Hepatocyte (in vitro differentiated cells): ENCODE measurements at regions not wholly inside any gene's neighbourhood (a gene's known extent, or its start where the extent isn't known, plus 50 kb on each side); places are given as distances from the start of the nearest gene placed in this dataset.

Source experiments
- EZH2 ChIP-seq: fragments of 200-600 bp; sonication (generic); IDR thresholded peaks from 2 replicates; pipeline ENCODE4 v1.6.1; 2016; ENCODE audit warnings: antibody characterized with exemption, mild to moderate bottlenecking, borderline replicate concordance
- EZH2phosphoT487 ChIP-seq: fragments of 200-600 bp; sonication (generic); IDR thresholded peaks from one replicate; pipeline ENCODE4 v1.6.1; 2018; ENCODE audit warnings: antibody characterized with exemption, mild to moderate bottlenecking, low read depth, moderate library complexity; ENCODE audit not compliant: unreplicated experiment, severe bottlenecking
- TF ChIP-seq, protein P1 (sequence below): fragments of 200-600 bp; sonication (generic); IDR thresholded peaks from 2 replicates; pipeline ENCODE4 v1.5.1; 2016; ENCODE audit warnings: antibody characterized with exemption, mild to moderate bottlenecking; ENCODE audit not compliant: poor library complexity

GRCh38 chr1:238451781-238452310 lies 561.1 kb upstream of the ZP4 start:
- TF ChIP-seq, protein P1, sequence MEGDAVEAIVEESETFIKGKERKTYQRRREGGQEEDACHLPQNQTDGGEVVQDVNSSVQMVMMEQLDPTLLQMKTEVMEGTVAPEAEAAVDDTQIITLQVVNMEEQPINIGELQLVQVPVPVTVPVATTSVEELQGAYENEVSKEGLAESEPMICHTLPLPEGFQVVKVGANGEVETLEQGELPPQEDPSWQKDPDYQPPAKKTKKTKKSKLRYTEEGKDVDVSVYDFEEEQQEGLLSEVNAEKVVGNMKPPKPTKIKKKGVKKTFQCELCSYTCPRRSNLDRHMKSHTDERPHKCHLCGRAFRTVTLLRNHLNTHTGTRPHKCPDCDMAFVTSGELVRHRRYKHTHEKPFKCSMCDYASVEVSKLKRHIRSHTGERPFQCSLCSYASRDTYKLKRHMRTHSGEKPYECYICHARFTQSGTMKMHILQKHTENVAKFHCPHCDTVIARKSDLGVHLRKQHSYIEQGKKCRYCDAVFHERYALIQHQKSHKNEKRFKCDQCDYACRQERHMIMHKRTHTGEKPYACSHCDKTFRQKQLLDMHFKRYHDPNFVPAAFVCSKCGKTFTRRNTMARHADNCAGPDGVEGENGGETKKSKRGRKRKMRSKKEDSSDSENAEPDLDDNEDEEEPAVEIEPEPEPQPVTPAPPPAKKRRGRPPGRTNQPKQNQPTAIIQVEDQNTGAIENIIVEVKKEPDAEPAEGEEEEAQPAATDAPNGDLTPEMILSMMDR = no peak
- TF ChIP-seq EZH2phosphoT487 (no peak), EZH2 (no peak)
